IMR-90 (cell line): ENCODE measurements at regions not wholly inside any gene's neighbourhood (a gene's known extent, or its start where the extent isn't known, plus 50 kb on each side); places are given as distances from the start of the nearest gene placed in this dataset.

Experiments
- ATAC-seq: fragments of 200-7000 bp; cut with Tn5 transposase; 2 replicates; pipeline ENCODE4 v1.9.1; 2020; ENCODE audit warnings: low read depth, mild to moderate bottlenecking, moderate library complexity
- BruUV-seq: library from RNA; stranded (reverse); fragments of 400-500 nt; replicated peaks from 2 replicates; lab custom pipeline; 2021; lab: Mats Ljungman, UMichigan
- CTCF ChIA-PET: fragments of 300-600 bp; formaldehyde crosslinking; extraction: SDS; loops from one replicate; lab custom pipeline; 2021; ENCODE audit warnings: antibody characterized with exemption; lab: Yijun Ruan, JAX
- POLR2A ChIA-PET: fragments of 300-600 bp; sonication (Branson Sonifier 250); formaldehyde crosslinking; loops from one replicate; lab custom pipeline; 2022; ENCODE audit warnings: antibody characterized with exemption; ENCODE audit not compliant: unreplicated experiment; lab: Charles Lee
- DNase-seq: peaks from one replicate; pipeline ENCODE4 v3.0.0; 2013
- H2AFZ ChIP-seq: replicated peaks from 2 replicates; pipeline ENCODE3; 2013; ENCODE audit warnings: low read length, mild to moderate bottlenecking; ENCODE audit not compliant: poor library complexity
- H2AK5ac ChIP-seq: 2 replicates; pipeline ENCODE4 v1.6.1; 2013; ENCODE audit warnings: low read depth, low read length, inconsistent platforms
- H2AK9ac ChIP-seq: replicated peaks from 2 replicates; pipeline ENCODE3; 2013; ENCODE audit warnings: mild to moderate bottlenecking, low read depth, low read length, moderate library complexity; ENCODE audit not compliant: poor library complexity
- H2BK120ac ChIP-seq: 2 replicates; pipeline ENCODE4 v1.6.1; 2013; ENCODE audit warnings: low read depth, low read length, inconsistent platforms
- H2BK15ac ChIP-seq: 3 replicates; pipeline ENCODE4 v1.6.1; 2013; ENCODE audit warnings: low read depth, low read length, inconsistent platforms
- H2BK20ac ChIP-seq: 2 replicates; pipeline ENCODE4 v1.6.1; 2013; ENCODE audit warnings: low read depth, mild to moderate bottlenecking, inconsistent platforms, low read length, moderate library complexity
- H2BK5ac ChIP-seq: 2 replicates; pipeline ENCODE4 v1.6.1; 2013; ENCODE audit warnings: mild to moderate bottlenecking, low read depth, low read length, inconsistent platforms; ENCODE audit not compliant: poor library complexity, severe bottlenecking
- H3K14ac ChIP-seq: replicated peaks from 2 replicates; pipeline ENCODE4 v1.6.1; 2013; ENCODE audit warnings: low read depth, low read length, inconsistent platforms
- H3K18ac ChIP-seq: 2 replicates; pipeline ENCODE4 v1.6.1; 2013; ENCODE audit warnings: low read depth, low read length, control low read depth
- H3K23ac ChIP-seq: 2 replicates; pipeline ENCODE4 v1.6.1; 2013; ENCODE audit warnings: low read depth, low read length, inconsistent platforms
- H3K27ac ChIP-seq: 2 replicates; pipeline ENCODE4 v1.5.1; 2013; ENCODE audit warnings: mild to moderate bottlenecking, control low read depth, low read length; ENCODE audit not compliant: insufficient read depth
- H3K27me3 ChIP-seq: 2 replicates; pipeline ENCODE4 v1.6.1; 2013; ENCODE audit warnings: low read length; ENCODE audit not compliant: control insufficient read depth, insufficient read depth
- H3K36me3 ChIP-seq: 2 replicates; pipeline ENCODE4 v1.6.1; 2013; ENCODE audit warnings: low read length, mixed read lengths; ENCODE audit not compliant: control insufficient read depth, insufficient read depth
- H3K4ac ChIP-seq: 2 replicates; pipeline ENCODE4 v1.6.1; 2013; ENCODE audit warnings: low read depth, low read length, inconsistent platforms
- H3K4me1 ChIP-seq: 2 replicates; pipeline ENCODE4 v1.6.1; 2013; ENCODE audit warnings: low read length, mixed read lengths; ENCODE audit not compliant: control insufficient read depth, insufficient read depth
- H3K4me2 ChIP-seq: 2 replicates; pipeline ENCODE4 v1.6.1; 2013; ENCODE audit warnings: low read depth, mild to moderate bottlenecking, control low read depth, low read length, moderate library complexity
- H3K4me3 ChIP-seq: 2 replicates; pipeline ENCODE4 v1.5.1; 2013; ENCODE audit warnings: low read depth, mild to moderate bottlenecking, control low read depth, low read length, moderate library complexity; ENCODE audit not compliant: insufficient read depth
- H3K56ac ChIP-seq: 2 replicates; pipeline ENCODE4 v1.6.1; 2013; ENCODE audit warnings: low read length, inconsistent platforms; ENCODE audit not compliant: insufficient read depth; ENCODE audit errors: extremely low read depth
- H3K79me1 ChIP-seq, 2 experiments: 2 replicates each; pipeline ENCODE4 v1.6.1; 2013; ENCODE audit warnings: low read length in 2 of 2, inconsistent platforms in 1 of 2, low read depth in 1 of 2
- H3K9ac ChIP-seq: 2 replicates; pipeline ENCODE4 v1.6.1; 2013; ENCODE audit warnings: low read depth, low read length, control low read depth
- H3K9me1 ChIP-seq: 2 replicates; pipeline ENCODE4 v1.6.1; 2013; ENCODE audit warnings: low read length, inconsistent platforms; ENCODE audit not compliant: insufficient read depth
- H3K9me3 ChIP-seq: 2 replicates; pipeline ENCODE4 v1.6.1; 2013; ENCODE audit warnings: low read length; ENCODE audit not compliant: control insufficient read depth, insufficient read depth
- H4K20me1 ChIP-seq: 2 replicates; pipeline ENCODE4 v1.6.1; 2013; ENCODE audit warnings: low read length, inconsistent platforms; ENCODE audit not compliant: insufficient read depth
- H4K5ac ChIP-seq: 2 replicates; pipeline ENCODE4 v1.6.1; 2013; ENCODE audit warnings: mild to moderate bottlenecking, low read depth, low read length, control low read depth
- H4K8ac ChIP-seq, 2 experiments: 2 replicates each; pipeline ENCODE4 v1.6.1; 2013; ENCODE audit warnings: low read depth in 2 of 2, low read length in 2 of 2, control low read depth in 1 of 2, inconsistent platforms in 1 of 2
- H4K91ac ChIP-seq: 2 replicates; pipeline ENCODE4 v1.6.1; 2013; ENCODE audit warnings: low read depth, low read length, inconsistent platforms; ENCODE audit not compliant: insufficient read depth
- BHLHE40 ChIP-seq: fragments of 150-350 bp; IDR thresholded peaks from 2 replicates; pipeline ENCODE4 v1.6.1; 2016; ENCODE audit warnings: mild to moderate bottlenecking, low read depth, low read length
- ELK1 ChIP-seq: fragments of 150-350 bp; IDR thresholded peaks from 2 replicates; pipeline ENCODE4 v1.6.1; 2016; ENCODE audit warnings: low read depth, mild to moderate bottlenecking, low read length, moderate library complexity, borderline replicate concordance
- MXI1 ChIP-seq: IDR thresholded peaks from 2 replicates; pipeline ENCODE4 v1.6.1; 2012; ENCODE audit warnings: low read depth, mild to moderate bottlenecking, low read length, moderate library complexity, borderline replicate concordance
- NFE2L2 ChIP-seq: fragments of 150-350 bp; IDR thresholded peaks from 2 replicates; pipeline ENCODE4 v1.6.1; 2016; ENCODE audit warnings: low read depth, mild to moderate bottlenecking, low read length
- USF2 ChIP-seq: fragments of 150-350 bp; IDR thresholded peaks from 2 replicates; pipeline ENCODE4 v1.6.1; 2017; ENCODE audit warnings: mild to moderate bottlenecking, antibody characterized with exemption, low read length, low read depth
- WGBS, 2 experiments: methylation state at CpG; one replicate each; pipeline versions ENCODE4 v1.1.5 to v1.1.7; 2013; ENCODE audit warnings: missing lambda C conversion rate in 2 of 2; ENCODE audit not compliant: insufficient read length in 1 of 2; ENCODE audit errors: extremely low coverage in 2 of 2; 5-methylcytosine and 5-hydroxymethylcytosine counted together
- dilution Hi-C: fragments of 300-500 bp; cut with HindIII; formaldehyde crosslinking; loops from one replicate; pipeline ENCODE4 v1.14.3; 2018; ENCODE audit warnings: low sequenced_read_pairs; ENCODE audit not compliant: unreplicated experiment
- in situ Hi-C: fragments of 300-500 bp; cut with MboI; formaldehyde crosslinking; loops from 3 replicates; pipeline ENCODE4 v1.14.3; 2019; ENCODE audit warnings: low sequenced_read_pairs, inconsistent platforms, mixed read lengths
- intact Hi-C: fragments of 100-400 bp; cut with micrococcal nuclease; formaldehyde crosslinking; loops from 2 replicates; pipeline ENCODE4 v1.10.0; 2022

GRCh38 chr3:94402126-94402525 is 339.3 kb downstream of the NSUN3 start:
- H4K5ac ChIP-seq: no peak overlapping the region
- in situ Hi-C loops (no loop called here), intact Hi-C loops (no loop called here), dilution Hi-C loops (no loop called here)
- no peak overlapping the region for H2AK5ac ChIP-seq
- H4K20me1 ChIP-seq: no peaks in the 10 kb centered on the region
- no peaks in the 10 kb centered on the region for H3K4me1 ChIP-seq
- no peak overlapping the region for H3K4me3 ChIP-seq
- DNase-seq (no peak), ATAC-seq (no peak)
- no peak overlapping the region for H3K9ac ChIP-seq
- H3K4ac ChIP-seq: no peak overlapping the region
- H2AK9ac ChIP-seq: no peak overlapping the region
- no CpG with 5 or more reads among the region's 1 CpG for WGBS, 2 experiments
- H3K9me3 ChIP-seq: no peaks in the 10 kb centered on the region
- H3K79me1 ChIP-seq: no peaks in the 10 kb centered on the region
- no peak for TF ChIP-seq USF2
- TF ChIP-seq BHLHE40: no peak
- no peak for TF ChIP-seq NFE2L2
- TF ChIP-seq MXI1: no peak
- TF ChIP-seq ELK1: no peak
- H3K23ac ChIP-seq: no peak overlapping the region
- no peak overlapping the region for H2BK120ac ChIP-seq
- no peak overlapping the region for H3K56ac ChIP-seq
- H3K18ac ChIP-seq: no peak overlapping the region
- H2BK15ac ChIP-seq: no peak overlapping the region
- H2BK5ac ChIP-seq: no peak overlapping the region
- no peak overlapping the region for H4K8ac ChIP-seq
- no peaks in the 10 kb centered on the region for H3K9me1 ChIP-seq
- no peak overlapping the region for H3K27ac ChIP-seq
- CTCF ChIA-PET: no interaction called here
- H2AFZ ChIP-seq: no peak overlapping the region
- POLR2A ChIA-PET: no interaction called here
- H3K36me3 ChIP-seq: no peaks in the 10 kb centered on the region
- H3K14ac ChIP-seq: no peak overlapping the region
- H4K91ac ChIP-seq: no peak overlapping the region
- H3K4me2 ChIP-seq: no peak overlapping the region
- BruUV-seq: no TSS peak
- H3K27me3 ChIP-seq: no peaks in the 10 kb centered on the region
- H2BK20ac ChIP-seq: no peak overlapping the region
